Tibial nerve (tissue), 4 donors: ENCODE measurements at regions not wholly inside any gene's neighbourhood (a gene's known extent, or its start where the extent isn't known, plus 50 kb on each side); places are given as distances from the start of the nearest gene placed in this dataset.

Experiments
- DNase-seq, 2 donors: peaks; one replicate each; pipeline ENCODE4 v3.0.0-alpha.2; 2019; ENCODE audit warnings: low spot score in 2 of 2
- H3K27ac ChIP-seq, 4 donors: fragments of 200-600 bp; sonication (generic) in 3 of 4; one replicate each; pipeline ENCODE4 v1.5.1; 2017 to 2019; ENCODE audit warnings: mild to moderate bottlenecking in 1 of 4
- H3K27me3 ChIP-seq, 2 donors: fragments of 200-600 bp; sonication (generic) in 1 of 2; one replicate each; pipeline versions ENCODE4 v1.5.1 to v1.6.0; 2017 to 2019
- H3K36me3 ChIP-seq, 3 donors: fragments of 200-600 bp; sonication (generic); one replicate each; pipeline ENCODE4 v1.5.1; 2018 to 2019
- H3K4me1 ChIP-seq, 4 donors: fragments of 200-600 bp; sonication (generic) in 3 of 4; one replicate each; pipeline ENCODE4 v1.5.1; 2017 to 2019
- H3K4me3 ChIP-seq, 4 donors: fragments of 200-600 bp; sonication (generic) in 3 of 4; one replicate each; pipeline ENCODE4 v1.5.1; 2017 to 2019; ENCODE audit warnings: mild to moderate bottlenecking in 1 of 4, moderate library complexity in 1 of 4
- H3K9me3 ChIP-seq, 4 donors: fragments of 200-600 bp; sonication (generic) in 3 of 4; one replicate each; pipeline ENCODE4 v1.5.1; 2017 to 2019
- CTCF ChIP-seq, 5 experiments: fragments of 200-600 bp in 3 of 5; fragments of 450-650 bp in 2 of 5; sonication (generic) in 3 of 5; IDR thresholded peaks; one replicate each; pipeline ENCODE4 v1.5.1; 2016 to 2019; ENCODE audit warnings: antibody characterized with exemption in 5 of 5, mild to moderate bottlenecking in 3 of 5, moderate library complexity in 2 of 5
- EP300 ChIP-seq, 2 donors: sonication (generic); formaldehyde crosslinking; IDR thresholded peaks; one replicate each; pipeline ENCODE4 v1.6.1; 2017; ENCODE audit warnings: antibody characterized with exemption in 2 of 2, mild to moderate bottlenecking in 1 of 2
- POLR2A ChIP-seq, 2 donors: fragments of 450-650 bp; IDR thresholded peaks; one replicate each; pipeline ENCODE4 v1.6.1; 2017; ENCODE audit warnings: antibody characterized with exemption in 2 of 2, mild to moderate bottlenecking in 2 of 2, moderate library complexity in 2 of 2
- WGBS, 2 donors: methylation state at CpG; one replicate each; pipeline ENCODE4 v1.1.5; 2018; 5-methylcytosine and 5-hydroxymethylcytosine counted together

DNA sequence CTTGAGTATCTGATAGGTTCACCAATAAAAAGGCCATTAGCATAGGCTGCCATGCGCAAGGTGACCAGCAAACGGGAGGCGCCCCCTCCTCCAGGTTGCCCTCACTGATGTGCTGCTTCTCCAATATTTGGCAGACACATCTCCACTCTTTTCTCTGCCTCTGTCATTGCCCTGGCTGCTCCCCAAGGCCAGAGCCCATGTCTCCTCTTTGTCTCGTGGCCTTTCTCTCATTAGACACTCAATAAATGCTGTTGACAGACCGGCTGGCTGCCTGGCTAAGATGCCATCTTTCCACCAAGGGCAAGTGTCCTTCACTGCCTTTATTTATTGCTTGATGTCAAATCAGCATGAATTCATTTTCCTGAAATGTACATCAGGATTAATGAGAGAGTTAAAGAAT is 404.0 kb upstream of the KIF2A start:
- H3K27ac ChIP-seq: no peak overlapping the region
- no peaks in the 10 kb centered on the region for H3K27me3 ChIP-seq
- no peak for DNase-seq
- WGBS, 2 donors: 79 to 86% methylated on average over 5 of the region's 5 CpGs
- TF ChIP-seq CTCF (IDR thresholded peaks at IDR 0.05): no peak
- no peaks in the 10 kb centered on the region for H3K9me3 ChIP-seq
- no peaks in the 10 kb centered on the region for H3K36me3 ChIP-seq
- H3K4me3 ChIP-seq: no peak overlapping the region
- no peaks in the 10 kb centered on the region for H3K4me1 ChIP-seq

DNA sequence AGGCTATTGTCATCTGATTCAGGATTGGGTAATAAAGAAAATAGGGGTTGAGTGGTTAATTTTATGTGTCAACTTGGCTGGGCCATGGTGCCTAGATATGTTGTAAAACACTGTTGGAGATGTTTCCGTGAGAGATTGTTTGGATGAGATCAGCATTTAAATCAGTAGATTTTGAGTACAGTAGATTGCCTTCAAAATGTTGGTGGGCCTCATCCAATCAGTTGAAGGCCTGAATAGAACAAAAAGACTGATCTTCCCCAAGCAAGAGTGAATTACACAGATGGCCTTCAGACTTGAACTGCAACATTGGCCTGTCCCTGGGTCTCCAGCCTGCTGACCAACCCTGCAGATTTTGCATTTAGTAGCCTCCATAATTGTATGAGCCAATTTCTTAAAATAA is 401.3 kb upstream of the KIF2A start:
- H3K9me3 ChIP-seq: no peaks in the 10 kb centered on the region
- no peaks in the 10 kb centered on the region for H3K27me3 ChIP-seq
- TF ChIP-seq CTCF (IDR thresholded peaks at IDR 0.05) (no peak), EP300 (IDR thresholded peaks at IDR 0.05) (no peak), POLR2A (IDR thresholded peaks at IDR 0.05) (no peak)
- no peaks in the 10 kb centered on the region for H3K4me1 ChIP-seq
- H3K27ac ChIP-seq: no peak overlapping the region
- DNase-seq: no peak
- no peaks in the 10 kb centered on the region for H3K36me3 ChIP-seq
- WGBS, 2 donors: 85 to 91% methylated on average over 1 of the region's 1 CpG
- H3K4me3 ChIP-seq: no peak overlapping the region

GRCh38 chr5:61905613-61906012 is 400.4 kb upstream of the KIF2A start:
- no peaks in the 10 kb centered on the region for H3K4me1 ChIP-seq
- H3K4me3 ChIP-seq: no peak overlapping the region
- TF ChIP-seq EP300 (IDR thresholded peaks at IDR 0.05) (no peak), POLR2A (IDR thresholded peaks at IDR 0.05) (no peak), CTCF (IDR thresholded peaks at IDR 0.05) (no peak)
- H3K27ac ChIP-seq: no peak overlapping the region
- no peaks in the 10 kb centered on the region for H3K36me3 ChIP-seq
- DNase-seq: no peak
- H3K27me3 ChIP-seq: no peaks in the 10 kb centered on the region
- H3K9me3 ChIP-seq: no peaks in the 10 kb centered on the region
- 67 to 76% methylated on average over 3 of the region's 3 CpGs for WGBS, 2 donors

- Histone ChIP-seq H3K9me3 (no peaks in the 10 kb centered on the region), H3K27ac (no peak overlapping the region), H3K4me1 (no peaks in the 10 kb centered on the region), H3K27me3 (no peaks in the 10 kb centered on the region), H3K4me3 (no peak overlapping the region), H3K36me3 (no peaks in the 10 kb centered on the region)
- 76 to 77% methylated on average over 5 of the region's 5 CpGs for WGBS, 2 donors
- DNase-seq: no peak
- TF ChIP-seq CTCF (IDR thresholded peaks at IDR 0.05) (no peak), EP300 (IDR thresholded peaks at IDR 0.05) (no peak), POLR2A (IDR thresholded peaks at IDR 0.05) (no peak)
These were observed 399.2 kb upstream of the KIF2A start for GRCh38 chr5:61906820-61907219.

DNA sequence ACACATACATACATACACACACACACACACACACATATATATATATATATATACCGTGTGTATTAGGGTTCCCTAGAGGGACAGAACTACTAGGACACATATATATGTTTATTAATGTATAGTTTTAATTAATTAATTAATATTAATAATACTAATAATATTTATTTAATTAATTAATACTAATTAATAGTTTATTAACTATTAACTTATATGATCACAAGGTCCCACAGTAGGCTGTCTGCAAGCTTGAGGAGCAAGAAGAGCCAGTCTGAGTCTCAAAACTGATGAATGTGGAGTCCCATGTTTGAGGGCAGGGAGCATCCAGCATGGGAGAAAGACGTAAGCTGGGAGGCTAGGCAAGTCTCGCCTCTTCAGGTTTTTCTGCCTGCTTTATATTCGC is 398.0 kb upstream of the KIF2A start:
- Histone ChIP-seq H3K9me3 (peaks cover 0 to 12% (median 0%) of the 10 kb centered on the region in 4 donors), H3K27me3 (no peaks in the 10 kb centered on the region), H3K36me3 (no peaks in the 10 kb centered on the region), H3K27ac (no peak overlapping the region), H3K4me1 (no peaks in the 10 kb centered on the region), H3K4me3 (no peak overlapping the region)
- no peak for TF ChIP-seq POLR2A (IDR thresholded peaks at IDR 0.05)
- no peak for TF ChIP-seq EP300 (IDR thresholded peaks at IDR 0.05)
- TF ChIP-seq CTCF (IDR thresholded peaks at IDR 0.05): no peak
- no peak for DNase-seq
- 77 to 91% methylated on average over 4 of the region's 4 CpGs for WGBS, 2 donors
